ENCODE measurements at regions not wholly inside any gene's neighbourhood (a gene's known extent, or its start where the extent isn't known, plus 50 kb on each side); places are given as distances from the start of the nearest gene placed in this dataset.
"Not testable (repeated sequence)": the region's sequence is repeated elsewhere in the genome, so short reads cannot be mapped to it uniquely, and the experiment has no call there.

- DNase-seq (ENCODE audit: insufficient read length, low spot score) (no peak), FAIRE-seq (peak; percentile 4)
These were observed 60.0 kb upstream of the DCLK2 start for GRCh38 chr4:150018257-150018656.

DNA sequence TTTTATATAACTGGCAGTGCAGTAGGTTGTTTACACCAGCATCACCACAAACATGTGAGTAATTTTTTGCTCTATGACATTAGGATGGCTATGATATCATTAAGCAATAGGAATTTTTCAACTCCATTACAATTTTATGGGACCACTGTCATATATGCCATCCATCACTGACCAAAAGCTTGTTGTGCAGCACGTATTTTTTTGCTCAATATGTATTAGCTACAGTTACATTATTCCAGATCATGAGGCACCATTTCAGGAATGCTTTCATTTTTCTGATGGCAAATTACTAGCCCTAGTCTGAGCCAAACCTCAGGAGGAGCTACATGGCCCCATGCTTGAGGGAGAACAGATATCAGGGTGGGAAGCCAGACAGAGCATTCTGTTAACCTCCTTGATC, 56.8 kb upstream of the DCLK2 start:
- FAIRE-seq (peak; percentile 55), DNase-seq (ENCODE audit: insufficient read length, low spot score) (no peak)

DNA sequence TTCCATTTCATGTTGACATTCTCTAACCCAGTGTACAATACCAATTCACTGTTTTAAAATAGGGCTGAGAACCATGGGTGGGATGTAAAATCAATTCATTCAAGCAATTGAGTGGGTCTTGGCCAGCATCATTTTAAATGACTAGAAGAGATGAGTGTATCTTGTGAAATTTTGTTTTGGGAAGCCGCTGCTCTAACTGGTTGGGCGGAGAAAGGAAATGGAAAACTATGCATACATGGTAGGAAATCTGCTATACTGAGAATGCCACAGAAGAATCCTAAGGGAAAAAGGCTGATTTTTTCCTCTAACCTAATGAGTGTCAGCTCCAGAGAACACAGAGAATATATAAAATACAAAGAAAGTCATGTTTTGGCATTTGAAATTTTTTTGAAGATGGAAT, 54.8 kb upstream of the DCLK2 start:
- DNase-seq (ENCODE audit: insufficient read length, low spot score) (no peak), FAIRE-seq (no peak)

DNA sequence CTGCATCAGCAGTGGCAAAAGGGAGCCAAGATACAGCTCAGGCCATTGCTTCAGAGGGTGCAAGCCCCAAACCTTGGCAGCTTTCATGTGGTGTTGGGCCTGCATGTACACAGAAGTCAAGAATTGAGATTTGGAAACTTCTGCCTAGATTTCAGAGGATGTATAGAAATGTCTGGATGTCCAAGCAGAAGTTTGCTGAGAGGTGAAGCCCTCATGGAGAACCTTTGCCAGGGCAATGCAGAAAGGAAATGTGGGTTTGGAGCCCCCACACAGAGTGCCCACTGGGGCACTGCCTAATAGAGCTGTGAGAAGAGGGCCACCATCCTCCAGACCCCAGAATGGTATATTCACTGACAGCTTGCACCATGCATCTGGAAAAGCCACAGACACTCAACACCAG, 51.3 kb upstream of the DCLK2 start:
- not testable (repeated sequence) for FAIRE-seq

More for the DNA sequence above, 51.3 kb upstream of the DCLK2 start:
- DNase-seq (ENCODE audit: insufficient read length, low spot score): not testable (repeated sequence)
